BE2C (cell line): ENCODE measurements at regions not wholly inside any gene's neighbourhood (a gene's known extent, or its start where the extent isn't known, plus 50 kb on each side); places are given as distances from the start of the nearest gene placed in this dataset.

Source experiments
- DNase-seq: peaks from one replicate; pipeline ENCODE4 v3.0.0-alpha.2; 2020
- H3K27me3 ChIP-seq: fragments of 250-450 bp; sonication (Bioruptor Pico); 2 replicates; pipeline ENCODE4 v1.5.1; 2020; ENCODE audit warnings: mild to moderate bottlenecking
- H3K36me3 ChIP-seq: fragments of 250-450 bp; sonication (Bioruptor Pico); 2 replicates; pipeline ENCODE4 v1.5.1; 2020; ENCODE audit warnings: mild to moderate bottlenecking
- H3K4me1 ChIP-seq: fragments of 250-450 bp; sonication (Bioruptor Pico); 2 replicates; pipeline ENCODE4 v1.5.1; 2020
- H3K4me3 ChIP-seq: 2 replicates; pipeline ENCODE4 v1.5.1; 2011; ENCODE audit warnings: low read depth, low read length
- H3K9me3 ChIP-seq: fragments of 250-450 bp; sonication (Bioruptor Pico); 2 replicates; pipeline ENCODE4 v1.5.1; 2020
- TF ChIP-seq, protein P1 (sequence below): IDR thresholded peaks from 2 replicates; pipeline ENCODE4 v1.5.1; 2012; ENCODE audit warnings: mild to moderate bottlenecking, low read depth, low read length

GRCh38 chr6:8336406-8337057 lies 98.8 kb downstream of the SLC35B3 start:
- TF ChIP-seq, protein P1, sequence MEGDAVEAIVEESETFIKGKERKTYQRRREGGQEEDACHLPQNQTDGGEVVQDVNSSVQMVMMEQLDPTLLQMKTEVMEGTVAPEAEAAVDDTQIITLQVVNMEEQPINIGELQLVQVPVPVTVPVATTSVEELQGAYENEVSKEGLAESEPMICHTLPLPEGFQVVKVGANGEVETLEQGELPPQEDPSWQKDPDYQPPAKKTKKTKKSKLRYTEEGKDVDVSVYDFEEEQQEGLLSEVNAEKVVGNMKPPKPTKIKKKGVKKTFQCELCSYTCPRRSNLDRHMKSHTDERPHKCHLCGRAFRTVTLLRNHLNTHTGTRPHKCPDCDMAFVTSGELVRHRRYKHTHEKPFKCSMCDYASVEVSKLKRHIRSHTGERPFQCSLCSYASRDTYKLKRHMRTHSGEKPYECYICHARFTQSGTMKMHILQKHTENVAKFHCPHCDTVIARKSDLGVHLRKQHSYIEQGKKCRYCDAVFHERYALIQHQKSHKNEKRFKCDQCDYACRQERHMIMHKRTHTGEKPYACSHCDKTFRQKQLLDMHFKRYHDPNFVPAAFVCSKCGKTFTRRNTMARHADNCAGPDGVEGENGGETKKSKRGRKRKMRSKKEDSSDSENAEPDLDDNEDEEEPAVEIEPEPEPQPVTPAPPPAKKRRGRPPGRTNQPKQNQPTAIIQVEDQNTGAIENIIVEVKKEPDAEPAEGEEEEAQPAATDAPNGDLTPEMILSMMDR = no peak
- H3K9me3 ChIP-seq = no peaks in the 10 kb centered on the region

GRCh38 chr6:8335896-8336295 lies 99.4 kb downstream of the SLC35B3 start:
- TF ChIP-seq, protein P1 = no peak
- DNase-seq = no peak
- H3K27me3 ChIP-seq = no peaks in the 10 kb centered on the region
- H3K4me3 ChIP-seq = no peak overlapping the region
- H3K36me3 ChIP-seq = no peaks in the 10 kb centered on the region
- no peaks in the 10 kb centered on the region for H3K9me3 ChIP-seq
- no peaks in the 10 kb centered on the region for H3K4me1 ChIP-seq

More at GRCh38 chr6:8336406-8337057, 98.8 kb downstream of the SLC35B3 start:
- no peak overlapping the region for H3K4me3 ChIP-seq
- H3K27me3 ChIP-seq = no peaks in the 10 kb centered on the region
- no peak for DNase-seq
- no peaks in the 10 kb centered on the region for H3K4me1 ChIP-seq
- H3K36me3 ChIP-seq = no peaks in the 10 kb centered on the region

DNA sequence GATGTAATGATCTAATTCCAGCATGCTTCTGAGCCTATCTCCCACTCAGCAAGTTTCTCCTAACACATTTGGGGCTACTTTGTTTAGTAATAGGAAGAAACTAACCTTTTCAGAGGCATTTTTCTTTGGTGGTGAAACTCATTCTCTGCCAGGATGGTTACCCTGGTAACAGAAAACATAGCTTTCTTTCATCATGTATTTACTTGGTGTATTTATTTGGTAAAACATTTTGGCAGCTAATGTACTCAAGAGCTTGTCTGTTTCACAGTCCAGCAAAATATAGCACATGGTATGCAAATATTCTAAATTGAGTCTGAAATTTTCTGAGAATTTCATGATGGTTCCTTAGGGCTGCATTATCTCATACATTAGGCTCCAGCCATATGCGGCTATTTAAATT lies 100.0 kb downstream of the SLC35B3 start:
- DNase-seq = no peak
- no peaks in the 10 kb centered on the region for H3K36me3 ChIP-seq

DNA sequence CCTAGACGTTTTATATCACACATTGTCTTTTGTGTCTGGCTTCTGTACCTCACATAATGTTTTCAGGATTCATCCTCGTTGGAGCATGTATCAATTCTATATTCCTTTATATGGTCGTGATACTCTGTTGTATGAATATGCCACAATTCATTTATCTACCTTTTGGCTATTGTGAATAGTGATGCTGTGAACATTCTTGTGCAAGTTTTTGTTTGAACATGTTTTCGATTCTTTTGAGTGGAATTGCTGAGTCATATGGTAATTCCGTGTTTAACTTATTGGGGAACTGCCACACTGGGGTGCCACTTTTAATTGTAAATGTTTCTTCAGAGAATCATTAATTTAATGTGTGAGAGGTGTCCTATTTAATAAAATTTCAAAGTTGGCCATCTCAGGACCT lies 101.2 kb downstream of the SLC35B3 start:
- TF ChIP-seq, protein P1 = no peak
- H3K9me3 ChIP-seq = no peaks in the 10 kb centered on the region
- no peaks in the 10 kb centered on the region for H3K27me3 ChIP-seq
- H3K36me3 ChIP-seq = no peaks in the 10 kb centered on the region
- H3K4me1 ChIP-seq = no peaks in the 10 kb centered on the region
- no peak for DNase-seq
- H3K4me3 ChIP-seq = no peak overlapping the region

More for the DNA sequence above, 100.0 kb downstream of the SLC35B3 start:
- Histone ChIP-seq H3K4me3 (no peak overlapping the region), H3K4me1 (no peaks in the 10 kb centered on the region), H3K9me3 (no peaks in the 10 kb centered on the region), H3K27me3 (no peaks in the 10 kb centered on the region)
- TF ChIP-seq, protein P1 = no peak

DNA sequence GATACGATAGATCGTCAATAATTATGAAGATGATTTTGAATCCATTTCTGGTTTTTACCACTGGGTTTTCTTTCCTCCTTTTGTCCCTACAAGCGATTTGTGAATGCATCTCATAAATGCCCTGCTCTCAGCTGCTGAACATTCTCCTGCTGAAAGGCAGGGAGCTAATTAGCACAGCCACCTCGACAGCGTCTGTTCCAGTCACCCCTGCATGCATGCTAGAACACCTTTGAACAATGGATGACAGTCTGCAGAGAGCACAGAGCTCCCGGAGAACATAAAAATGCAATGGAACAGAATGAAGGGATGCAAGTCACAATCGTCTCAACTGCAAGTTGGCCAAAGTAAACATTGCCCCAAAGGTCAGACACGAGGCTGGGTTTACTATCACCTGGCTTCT lies 105.8 kb downstream of the SLC35B3 start:
- Histone ChIP-seq H3K27me3 (no peaks in the 10 kb centered on the region), H3K36me3 (no peaks in the 10 kb centered on the region), H3K4me3 (no peak overlapping the region), H3K9me3 (no peaks in the 10 kb centered on the region), H3K4me1 (no peaks in the 10 kb centered on the region; the same call in 1 of the 2 replicates)
- no peak for DNase-seq
- TF ChIP-seq, protein P1 = no peak

GRCh38 chr6:8325743-8326142 lies 109.6 kb downstream of the SLC35B3 start:
- DNase-seq = peak; percentile 24
- no peaks in the 10 kb centered on the region; the same call in 1 of the 2 replicates for H3K4me1 ChIP-seq
- H3K27me3 ChIP-seq = no peaks in the 10 kb centered on the region
- no peak overlapping the region for H3K4me3 ChIP-seq
- TF ChIP-seq, protein P1 = no peak
- H3K36me3 ChIP-seq = no peaks in the 10 kb centered on the region
- H3K9me3 ChIP-seq = no peaks in the 10 kb centered on the region
